HFFc6 (cell line): ENCODE measurements at regions not wholly inside any gene's neighbourhood (a gene's known extent, or its start where the extent isn't known, plus 50 kb on each side); places are given as distances from the start of the nearest gene placed in this dataset.

ENCODE experiments used
- DNase-seq: peaks from one replicate; pipeline ENCODE4 v3.0.0-alpha.2; 2018
- H3K27ac Mint-ChIP-seq: 2 replicates; pipeline ENCODE4 v1.8.0; 2020; ENCODE audit warnings: mild to moderate bottlenecking, mixed read lengths
- H3K27me3 Mint-ChIP-seq: 2 replicates; pipeline ENCODE4 v1.8.0; 2021; ENCODE audit warnings: mild to moderate bottlenecking, moderate library complexity, mixed read lengths; ENCODE audit not compliant: insufficient read depth
- H3K36me3 Mint-ChIP-seq: 2 replicates; pipeline ENCODE4 v1.8.0; 2021; ENCODE audit warnings: low read depth, mixed read lengths
- H3K4me1 Mint-ChIP-seq: 2 replicates; pipeline ENCODE4 v1.8.0; 2020; ENCODE audit warnings: low read depth, mixed read lengths
- H3K4me3 Mint-ChIP-seq: 2 replicates; pipeline ENCODE4 v1.8.0; 2020; ENCODE audit warnings: mild to moderate bottlenecking, moderate library complexity, mixed read lengths
- H3K9me3 Mint-ChIP-seq: 2 replicates; pipeline ENCODE4 v1.8.0; 2020; ENCODE audit warnings: mild to moderate bottlenecking, mixed read lengths
- CTCF ChIP-seq: fragments of 200-600 bp; sonication (generic); IDR thresholded peaks from 2 replicates; pipeline ENCODE4 v1.5.0; 2021; ENCODE audit warnings: antibody characterized with exemption, mild to moderate bottlenecking

GRCh38 chr4:24433515-24434214 is 150.7 kb downstream of the DHX15 start:
- no peak overlapping the region for H3K4me3 Mint-ChIP-seq
- no peak for TF ChIP-seq CTCF
- DNase-seq = no peak
- H3K27ac Mint-ChIP-seq = no peak overlapping the region
- no peaks in the 10 kb centered on the region for H3K4me1 Mint-ChIP-seq
- peaks cover 6% of the 10 kb centered on the region for H3K27me3 Mint-ChIP-seq
- H3K9me3 Mint-ChIP-seq = no peaks in the 10 kb centered on the region
- no peaks in the 10 kb centered on the region for H3K36me3 Mint-ChIP-seq

DNA sequence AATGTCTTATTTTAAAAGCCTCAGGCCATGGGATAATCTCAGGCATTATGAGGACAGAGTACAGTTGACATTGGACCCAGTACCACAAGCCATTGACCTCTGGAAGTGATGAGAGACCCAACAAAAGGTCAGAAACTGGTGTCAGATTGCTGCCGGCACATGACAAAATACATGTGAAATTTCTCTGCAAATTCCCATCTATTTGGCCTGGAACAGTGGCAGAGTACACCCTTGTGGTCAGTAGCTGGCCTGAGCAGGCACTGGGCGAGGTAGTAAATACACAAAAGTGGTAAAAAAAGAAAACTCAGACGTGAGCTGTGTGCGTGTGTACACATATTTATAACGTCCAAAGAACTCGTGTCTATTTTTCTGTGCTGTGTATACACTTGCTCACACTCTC is 155.5 kb downstream of the DHX15 start:
- Mint-ChIP-seq H3K27ac (no peak overlapping the region), H3K4me3 (no peak overlapping the region), H3K27me3 (peaks cover 3% of the 10 kb centered on the region), H3K36me3 (no peaks in the 10 kb centered on the region), H3K4me1 (no peaks in the 10 kb centered on the region), H3K9me3 (no peaks in the 10 kb centered on the region)
- TF ChIP-seq CTCF = no peak
- DNase-seq = no peak

DNA sequence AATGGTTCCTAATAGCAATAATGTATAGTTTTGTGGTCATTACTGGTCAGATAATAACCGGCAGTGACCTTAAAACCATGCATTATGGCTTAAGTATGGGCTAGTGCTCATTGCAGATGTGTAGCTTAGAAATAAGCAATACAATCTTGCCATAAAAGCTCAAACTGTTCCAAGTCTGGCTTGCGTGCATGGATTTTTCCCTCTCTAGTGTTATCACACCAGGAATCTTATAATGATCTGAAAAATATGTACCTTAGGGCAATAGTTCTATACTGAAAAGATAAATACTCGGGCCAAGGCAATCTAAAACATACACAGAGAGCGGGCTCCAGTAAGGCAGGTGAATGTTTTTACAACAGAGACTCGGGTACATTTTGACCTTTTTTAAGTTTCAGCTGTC is 157.8 kb downstream of the DHX15 start:
- Mint-ChIP-seq H3K4me1 (no peaks in the 10 kb centered on the region), H3K4me3 (no peak overlapping the region), H3K36me3 (no peaks in the 10 kb centered on the region), H3K9me3 (no peaks in the 10 kb centered on the region), H3K27me3 (peaks cover 3% of the 10 kb centered on the region; the same call in 1 of the 2 replicates), H3K27ac (no peak overlapping the region)
- DNase-seq = no peak
- TF ChIP-seq CTCF = no peak

DNA sequence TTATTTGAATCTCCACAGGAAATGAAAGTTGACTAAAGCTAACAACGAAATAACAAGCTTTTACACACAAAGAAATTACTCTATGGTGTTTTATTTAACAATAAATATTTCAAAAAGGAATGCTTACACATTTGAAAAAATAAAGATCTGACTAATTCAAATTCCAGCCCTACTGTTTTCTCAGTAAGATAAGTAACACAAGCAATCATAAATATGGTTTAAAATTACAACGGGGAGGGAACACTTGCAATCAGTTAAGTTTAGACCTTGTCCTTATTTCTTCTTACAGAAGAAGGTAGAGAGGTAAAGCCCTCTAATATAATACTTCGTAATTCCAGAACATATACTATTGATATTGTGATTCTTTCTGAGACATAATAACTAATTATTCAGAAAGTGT is 158.5 kb downstream of the DHX15 start:
- no peaks in the 10 kb centered on the region for H3K36me3 Mint-ChIP-seq
- H3K27ac Mint-ChIP-seq = no peak overlapping the region
- H3K4me1 Mint-ChIP-seq = no peaks in the 10 kb centered on the region
- no peak for DNase-seq
- no peak overlapping the region for H3K4me3 Mint-ChIP-seq
- H3K27me3 Mint-ChIP-seq = peaks cover 3% of the 10 kb centered on the region; the same call in 1 of the 2 replicates
- no peaks in the 10 kb centered on the region for H3K9me3 Mint-ChIP-seq
- TF ChIP-seq CTCF = no peak

DNA sequence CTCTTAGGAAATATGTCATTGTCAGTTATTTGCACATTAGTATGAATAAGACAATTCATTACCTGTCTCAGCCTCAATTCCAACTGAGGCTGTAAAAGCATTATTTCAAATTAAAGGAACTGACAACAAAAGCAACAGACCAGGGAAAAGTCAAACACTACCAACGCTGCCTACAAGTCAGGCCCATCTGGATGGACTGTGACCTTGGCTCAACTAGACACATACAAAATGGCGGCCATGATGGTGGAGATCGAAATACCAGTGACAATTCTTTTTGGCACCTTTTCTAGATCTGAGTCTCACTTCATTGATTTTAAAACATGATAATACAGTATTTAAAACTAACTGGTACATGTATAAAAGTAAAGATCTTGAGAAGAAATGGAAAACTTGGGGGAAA is 160.7 kb downstream of the DHX15 start:
- TF ChIP-seq CTCF = no peak
- H3K36me3 Mint-ChIP-seq = no peaks in the 10 kb centered on the region

GRCh38 chr4:24422644-24423043 is 161.7 kb downstream of the DHX15 start:
- no peak for DNase-seq
- no peaks in the 10 kb centered on the region for H3K4me1 Mint-ChIP-seq
- H3K27ac Mint-ChIP-seq = no peak overlapping the region
- no peaks in the 10 kb centered on the region for H3K36me3 Mint-ChIP-seq
- no peaks in the 10 kb centered on the region for H3K9me3 Mint-ChIP-seq
- H3K4me3 Mint-ChIP-seq = no peak overlapping the region
- no peak for TF ChIP-seq CTCF
- no peaks in the 10 kb centered on the region for H3K27me3 Mint-ChIP-seq

More for the DNA sequence above, 160.7 kb downstream of the DHX15 start:
- Mint-ChIP-seq H3K27ac (no peak overlapping the region), H3K4me3 (no peak overlapping the region), H3K4me1 (no peaks in the 10 kb centered on the region), H3K9me3 (no peaks in the 10 kb centered on the region), H3K27me3 (peaks cover 3% of the 10 kb centered on the region; the same call in 1 of the 2 replicates)
- DNase-seq = no peak
